ENCODE measurements at regions not wholly inside any gene's neighbourhood (a gene's known extent, or its start where the extent isn't known, plus 50 kb on each side); places are given as distances from the start of the nearest gene placed in this dataset.
"Not testable (repeated sequence)": the region's sequence is repeated elsewhere in the genome, so short reads cannot be mapped to it uniquely, and the experiment has no call there.

GRCh38 chr6:6758546-6758914 is 170.0 kb downstream of the LY86 start:
- Mint-ChIP-seq H3K4me1 (ENCODE audit: low read depth) (no peaks in the 10 kb centered on the region), H3K4me3 (no peak overlapping the region), H3K27ac (no peak overlapping the region), H3K36me3 (ENCODE audit: low read depth) (no peaks in the 10 kb centered on the region), H3K9me3 (no peaks in the 10 kb centered on the region), H3K27me3 (peaks cover 1% of the 10 kb centered on the region)
- CTCF ChIA-PET: interaction anchor here (0.7 to 1.8 kb wide), 9 partner anchors 8 to 496 kb away, joined by 3 to 12 read pairs (median 3); no protein-coding TSS in a partner anchor
- intact Hi-C loops (cut with micrococcal nuclease): no loop called here
- ATAC-seq: no peak
- POLR2A ChIA-PET: no interaction called here
- no peak for DNase-seq
- no peak for TF ChIP-seq CTCF (IDR thresholded peaks at IDR 0.05)

GRCh38 chr6:6758915-6759654 is 170.6 kb downstream of the LY86 start:
- intact Hi-C loops (cut with micrococcal nuclease): no loop called here
- no peaks in the 10 kb centered on the region for H3K36me3 Mint-ChIP-seq (ENCODE audit: low read depth)
- POLR2A ChIA-PET: no interaction called here
- H3K27ac Mint-ChIP-seq: no peak overlapping the region
- no peaks in the 10 kb centered on the region for H3K9me3 Mint-ChIP-seq
- peaks cover 1% of the 10 kb centered on the region for H3K27me3 Mint-ChIP-seq
- H3K4me1 Mint-ChIP-seq (ENCODE audit: low read depth): no peaks in the 10 kb centered on the region
- DNase-seq (peak; percentile 43), ATAC-seq (peak; percentile 75)
- TF ChIP-seq CTCF (IDR thresholded peaks at IDR 0.05): no peak
- H3K4me3 Mint-ChIP-seq: no peak overlapping the region
- CTCF ChIA-PET: interaction anchor here (0.7 to 1.8 kb wide), 10 partner anchors 9 to 496 kb away, joined by 3 to 12 read pairs (median 3); no protein-coding TSS in a partner anchor

GRCh38 chr6:6760002-6760401 is 171.5 kb downstream of the LY86 start:
- ChIA-PET CTCF (interaction anchor here (1.3 to 1.8 kb wide), 4 partner anchors 10 to 484 kb away, joined by 3 to 12 read pairs (median 8); no protein-coding TSS in a partner anchor), POLR2A (no interaction called here)
- ATAC-seq (no peak), DNase-seq (no peak)
- Mint-ChIP-seq H3K27ac (no peak overlapping the region), H3K27me3 (peaks cover 1% of the 10 kb centered on the region), H3K9me3 (no peaks in the 10 kb centered on the region), H3K4me3 (no peak overlapping the region), H3K36me3 (ENCODE audit: low read depth) (no peaks in the 10 kb centered on the region), H3K4me1 (ENCODE audit: low read depth) (no peaks in the 10 kb centered on the region)
- intact Hi-C loops (cut with micrococcal nuclease): no loop called here
- TF ChIP-seq CTCF (IDR thresholded peaks at IDR 0.05): no peak

GRCh38 chr6:6762566-6762965 is 174.0 kb downstream of the LY86 start:
- H3K4me1 Mint-ChIP-seq (ENCODE audit: low read depth); ATAC-seq; H3K9me3 Mint-ChIP-seq; intact Hi-C loops (cut with micrococcal nuclease); H3K36me3 Mint-ChIP-seq (ENCODE audit: low read depth); H3K27ac Mint-ChIP-seq; CTCF ChIA-PET; DNase-seq; H3K4me3 Mint-ChIP-seq; H3K27me3 Mint-ChIP-seq: not testable (repeated sequence)
- POLR2A ChIA-PET: interaction anchor here (1.4 kb wide), 1 partner anchor 10 kb away, joined by 3 read pairs; no protein-coding TSS in a partner anchor

GRCh38 chr6:6764764-6765434 is 176.4 kb downstream of the LY86 start:
- intact Hi-C loops (cut with micrococcal nuclease): no loop called here
- no peak for TF ChIP-seq CTCF (IDR thresholded peaks at IDR 0.05)
- no peaks in the 10 kb centered on the region for H3K4me1 Mint-ChIP-seq (ENCODE audit: low read depth)
- no peak for ATAC-seq
- no peaks in the 10 kb centered on the region for H3K9me3 Mint-ChIP-seq
- no peak overlapping the region for H3K4me3 Mint-ChIP-seq
- DNase-seq: no peak
- ChIA-PET POLR2A (no interaction called here), CTCF (no interaction called here)
- H3K27me3 Mint-ChIP-seq: peaks cover 1% of the 10 kb centered on the region
- H3K36me3 Mint-ChIP-seq (ENCODE audit: low read depth): no peaks in the 10 kb centered on the region
- H3K27ac Mint-ChIP-seq: no peak overlapping the region

All from activated CD8-positive, alpha-beta T cell treated with anti-CD3 and anti-CD28 coated beads for 36 hours (primary cell).